Amniotic stem cell (primary cell): ENCODE measurements at regions not wholly inside any gene's neighbourhood (a gene's known extent, or its start where the extent isn't known, plus 50 kb on each side); places are given as distances from the start of the nearest gene placed in this dataset.

ENCODE experiments used
- DNase-seq: peaks from one replicate; lab custom pipeline; 2025; lab: John Stamatoyannopoulos, UW

GRCh38 chr3:16809482-16809881, 75.3 kb upstream of the PLCL2 start:
- no peak for DNase-seq

GRCh38 chr3:16809993-16810392, 74.8 kb upstream of the PLCL2 start:
- DNase-seq: no peak

DNA sequence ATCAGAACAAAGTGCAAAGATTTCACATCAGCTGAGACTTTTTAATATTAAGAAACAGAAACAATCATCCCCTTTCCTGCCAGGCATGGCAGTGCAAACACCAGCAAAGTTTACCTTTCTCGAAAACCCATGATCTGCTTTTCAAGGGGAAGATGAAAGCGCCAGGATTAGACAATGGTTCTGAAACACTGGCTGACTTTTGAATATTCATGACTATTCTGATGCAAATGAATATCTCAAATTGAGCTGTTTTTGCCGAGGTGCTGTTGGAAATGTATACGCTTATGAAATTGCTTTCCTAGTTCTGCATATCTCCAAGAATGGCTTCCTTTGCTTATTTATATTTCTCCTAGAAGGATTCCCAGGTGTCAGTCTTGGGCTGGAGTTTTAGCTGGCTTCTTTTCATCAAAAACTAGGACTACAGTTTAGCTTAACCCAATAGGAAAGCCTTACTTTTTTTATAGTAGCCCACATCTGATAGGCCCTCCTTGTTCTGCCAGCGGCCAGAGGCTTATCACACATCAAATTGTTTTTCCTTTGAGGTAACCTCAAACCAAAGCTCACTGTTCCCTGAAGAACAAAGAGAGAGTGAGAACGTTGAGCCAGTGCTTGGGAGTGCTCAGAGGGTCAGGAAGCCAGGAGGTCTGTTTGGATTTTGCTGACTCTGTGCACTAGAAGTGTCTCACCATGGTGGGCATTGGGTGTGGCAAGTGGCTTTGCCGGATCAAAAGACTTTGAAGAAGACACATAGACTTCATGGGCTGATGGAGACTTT, 74.0 kb upstream of the PLCL2 start:
- DNase-seq: no peak

GRCh38 chr3:16811950-16812349, 72.8 kb upstream of the PLCL2 start:
- no peak for DNase-seq

DNA sequence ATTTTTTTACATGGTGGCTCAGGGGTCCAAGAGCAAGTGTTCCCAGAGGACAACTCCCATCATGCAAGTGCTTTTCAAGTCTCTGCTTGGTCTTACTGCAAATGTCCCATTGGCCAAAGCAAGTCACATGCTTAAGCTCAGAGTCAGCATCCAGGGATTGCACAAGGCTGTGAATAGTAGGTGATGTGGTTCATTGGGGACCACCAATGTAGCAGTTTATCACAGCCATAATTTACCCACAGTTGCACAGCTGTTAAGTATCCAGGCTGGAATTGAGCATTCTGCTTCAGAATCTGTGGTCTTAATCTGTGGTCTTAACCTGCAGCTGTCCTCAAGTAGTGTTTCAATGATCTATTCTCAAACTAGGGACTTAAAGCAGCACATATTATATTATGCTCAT, 71.4 kb upstream of the PLCL2 start:
- no peak for DNase-seq

- DNase-seq: no peak
These were observed 68.5 kb upstream of the PLCL2 start for GRCh38 chr3:16816048-16816780.

DNA sequence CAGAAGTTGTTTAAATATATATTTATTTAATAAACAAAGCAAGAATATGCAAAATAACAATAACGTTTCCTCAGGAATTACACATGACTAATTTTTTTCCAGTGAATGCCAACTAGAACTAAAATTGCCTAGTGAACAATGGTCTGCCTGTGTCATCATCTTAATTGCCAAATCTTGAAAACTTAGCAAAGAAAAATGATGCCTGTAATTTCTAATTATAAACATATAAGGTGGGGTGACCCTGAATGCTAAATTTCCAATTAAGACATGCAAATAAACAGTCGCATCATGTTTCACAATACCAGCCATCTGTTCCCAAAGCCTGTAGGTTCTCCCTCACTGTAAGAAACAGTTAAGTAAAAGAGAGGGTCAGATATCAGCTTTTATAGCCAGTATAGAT, 67.6 kb upstream of the PLCL2 start:
- DNase-seq: no peak

DNA sequence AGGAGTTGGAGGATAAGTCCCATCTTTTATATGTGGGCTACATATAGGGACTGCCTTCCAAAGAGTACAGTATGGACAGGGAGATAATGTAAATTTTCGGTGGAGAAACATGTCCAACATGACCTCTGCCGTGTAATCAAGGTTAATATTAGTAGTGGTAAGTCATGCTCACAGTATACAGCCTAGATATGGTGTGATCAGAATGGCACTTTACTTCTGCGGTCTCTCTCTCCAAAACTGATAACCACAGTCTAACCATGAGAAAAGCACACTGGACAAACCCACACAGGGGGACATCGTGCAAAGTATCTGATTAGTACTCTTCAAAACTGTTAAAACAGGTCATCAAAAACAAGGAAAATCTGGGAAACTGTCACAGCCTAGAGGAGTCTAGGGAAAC, 66.6 kb upstream of the PLCL2 start:
- DNase-seq: no peak

GRCh38 chr3:16818945-16819344, 65.8 kb upstream of the PLCL2 start:
- no peak for DNase-seq

- no peak for DNase-seq
These were observed 64.3 kb upstream of the PLCL2 start for GRCh38 chr3:16820485-16820884.

DNA sequence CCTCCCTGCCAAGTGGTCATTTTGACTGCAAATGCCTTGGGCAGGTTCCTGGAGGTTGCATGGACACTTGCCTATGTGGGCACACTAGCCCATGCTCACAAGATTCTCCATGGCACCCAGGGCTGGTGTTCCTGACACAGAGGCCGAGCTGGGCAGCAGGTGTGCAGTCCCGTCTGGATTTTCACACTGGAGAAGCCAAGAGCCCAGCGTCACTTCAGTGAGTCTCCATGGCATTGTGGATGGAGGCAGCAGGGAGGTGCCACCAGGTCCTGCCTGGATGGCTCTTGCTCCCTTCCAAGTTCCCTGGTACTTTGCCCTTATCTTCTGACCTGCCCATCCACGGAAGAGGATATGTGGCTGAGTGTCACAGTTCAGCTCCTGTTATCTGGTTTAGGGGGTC, 63.7 kb upstream of the PLCL2 start:
- no peak for DNase-seq

GRCh38 chr3:16824081-16824696, 60.6 kb upstream of the PLCL2 start:
- DNase-seq: no peak

- no peak for DNase-seq
These were observed 59.0 kb upstream of the PLCL2 start for GRCh38 chr3:16825617-16826204.

- no peak for DNase-seq
These were observed 55.9 kb upstream of the PLCL2 start for GRCh38 chr3:16828815-16829214.

DNA sequence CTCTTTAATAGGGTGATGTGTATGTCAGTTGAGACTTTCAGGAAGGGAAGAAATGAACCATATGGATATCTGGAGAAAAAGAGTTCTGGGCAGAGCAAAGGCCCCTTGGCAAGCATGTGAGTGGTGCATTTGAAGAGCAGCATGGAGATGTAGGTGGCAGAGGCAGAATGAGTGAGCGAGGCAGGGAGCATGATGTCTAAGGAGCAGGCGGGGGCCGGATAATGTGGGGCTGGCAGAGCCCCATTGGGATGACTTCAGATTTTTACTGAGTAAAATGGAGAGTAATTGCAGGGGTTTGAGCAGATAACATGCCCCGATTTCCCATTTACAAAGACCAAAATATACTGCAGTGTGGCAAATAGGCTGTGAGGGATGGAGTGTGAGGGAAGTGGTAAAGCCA, 52.9 kb upstream of the PLCL2 start:
- no peak for DNase-seq

- no peak for DNase-seq
These were observed 50.5 kb upstream of the PLCL2 start for GRCh38 chr3:16834214-16834613.

GRCh38 chr3:16834753-16835152, 50.0 kb upstream of the PLCL2 start:
- no peak for DNase-seq
